ENCODE measurements at regions not wholly inside any gene's neighbourhood (a gene's known extent, or its start where the extent isn't known, plus 50 kb on each side); places are given as distances from the start of the nearest gene placed in this dataset.

DNA sequence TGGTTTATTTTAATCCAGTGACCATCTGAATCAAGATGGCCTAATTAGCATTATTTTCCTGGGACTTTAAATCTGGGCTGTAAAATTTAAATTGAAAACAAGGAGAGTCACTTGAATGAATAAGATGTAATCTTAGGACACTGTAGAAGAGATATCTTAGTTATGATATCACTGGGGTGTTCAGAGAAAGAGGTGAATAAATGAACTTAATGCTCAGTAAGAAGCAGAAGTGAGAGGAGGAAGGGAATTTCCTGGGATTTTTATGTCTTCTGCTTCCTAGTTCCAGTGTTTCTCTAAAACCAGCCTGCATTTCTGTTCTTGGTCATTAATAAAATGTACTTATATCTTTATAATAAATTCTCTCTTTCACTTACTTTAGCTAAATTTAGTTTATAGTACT, 136.8 kb upstream of the PTPRK start:
- no TSS peak for BruUV-seq (replicated peaks)
- no peak overlapping the region for H3K9ac ChIP-seq (ENCODE audit: low read depth, low read length)

More for the DNA sequence above, 136.8 kb upstream of the PTPRK start:
- no peak for ATAC-seq (ENCODE audit: low read depth)
- peak; percentile 49 for DNase-seq
- dilution Hi-C loops (cut with HindIII; ENCODE audit: low sequenced_read_pairs, unreplicated experiment) (no loop called here), intact Hi-C loops (cut with micrococcal nuclease) (no loop called here), in situ Hi-C loops (cut with MboI; ENCODE audit: low sequenced_read_pairs) (no loop called here)
- Histone ChIP-seq H2AK9ac (replicated peaks; ENCODE audit: low read depth, low read length, poor library complexity) (no peak overlapping the region), H2BK20ac (ENCODE audit: low read depth, low read length) (peak overlapping the region; percentile 64), H3K9me1 (ENCODE audit: insufficient read depth, low read length) (no peaks in the 10 kb centered on the region), H4K5ac (ENCODE audit: low read depth, low read length) (no peak overlapping the region), H3K27me3 (ENCODE audit: control insufficient read depth, insufficient read depth, low read length) (no peaks in the 10 kb centered on the region), H2BK5ac (ENCODE audit: low read depth, low read length, poor library complexity, severe bottlenecking) (peak overlapping the region; percentile 66), H3K18ac (ENCODE audit: low read depth, low read length) (peak overlapping the region; percentile 24; the same call in 1 of the 2 replicates), H3K23ac (ENCODE audit: low read depth, low read length) (no peak overlapping the region), H2AK5ac (ENCODE audit: low read depth, low read length) (peak overlapping the region; percentile 65), H3K27ac (ENCODE audit: insufficient read depth, low read length) (no peak overlapping the region), H3K9me3 (ENCODE audit: control insufficient read depth, insufficient read depth, low read length) (no peaks in the 10 kb centered on the region), H3K4me1 (ENCODE audit: control insufficient read depth, insufficient read depth, low read length) (peaks cover 4% of the 10 kb centered on the region), H3K4me2 (ENCODE audit: low read depth, low read length) (no peak overlapping the region), H3K14ac (replicated peaks; ENCODE audit: low read depth, low read length) (0 out of 2 replicates have a peak overlapping the region, but pooled peaks have one; percentile 33), H3K56ac (ENCODE audit: extremely low read depth, insufficient read depth, low read length) (no peak overlapping the region), H4K8ac (ENCODE audit: low read depth in 2 of 2, low read length in 2 of 2) (peak overlapping the region in 1 of 2 experiments; percentile 40; a peak in 2 of 4 replicates), H3K4ac (ENCODE audit: low read depth, low read length) (peak overlapping the region; percentile 37; the same call in 1 of the 2 replicates), H2AFZ (replicated peaks; ENCODE audit: low read length, poor library complexity) (no peak overlapping the region), H3K4me3 (ENCODE audit: insufficient read depth, low read depth, low read length) (no peak overlapping the region), H2BK120ac (ENCODE audit: low read depth, low read length) (peak overlapping the region; percentile 65), H4K20me1 (ENCODE audit: insufficient read depth, low read length) (no peaks in the 10 kb centered on the region), H4K91ac (ENCODE audit: insufficient read depth, low read depth, low read length) (peak overlapping the region; percentile 24; the same call in 1 of the 2 replicates), H3K79me1 (ENCODE audit: low read depth in 1 of 2, low read length in 2 of 2) (no peaks in the 10 kb centered on the region), H3K36me3 (ENCODE audit: control insufficient read depth, insufficient read depth, low read length) (no peaks in the 10 kb centered on the region), H2BK15ac (ENCODE audit: low read depth, low read length) (peak overlapping the region; percentile 54; the same call in 1 of the 3 replicates)
- TF ChIP-seq RFX5 (IDR thresholded peaks at IDR 0.05; ENCODE audit: low read depth, low read length) (no peak), USF2 (IDR thresholded peaks at IDR 0.05; ENCODE audit: low read depth, low read length) (no peak), MAFK (IDR thresholded peaks at IDR 0.05; ENCODE audit: low read depth, low read length) (no peak), MAZ (IDR thresholded peaks at IDR 0.05; ENCODE audit: borderline replicate concordance, low read depth, low read length) (no peak), RCOR1 (IDR thresholded peaks at IDR 0.05; ENCODE audit: insufficient replicate concordance, low read length) (no peak), MXI1 (IDR thresholded peaks at IDR 0.05; ENCODE audit: borderline replicate concordance, low read depth, low read length) (no peak), CEBPB (IDR thresholded peaks at IDR 0.05; ENCODE audit: low read depth, low read length) (no peak), SMC3 (IDR thresholded peaks at IDR 0.05; ENCODE audit: low read depth, low read length) (no peak), CHD1 (IDR thresholded peaks at IDR 0.05; ENCODE audit: low read depth, low read length) (no peak), POLR2A (IDR thresholded peaks at IDR 0.05; ENCODE audit: low read depth, low read length) (no peak), CTCF (conservative IDR thresholded peaks at IDR 0.05; ENCODE audit: low read depth, low read length) (no peak), RAD21 (IDR thresholded peaks at IDR 0.05; ENCODE audit: low read length) (no peak), FOS (IDR thresholded peaks at IDR 0.05; ENCODE audit: low read depth, low read length) (no peak), NFE2L2 (IDR thresholded peaks at IDR 0.05; ENCODE audit: low read depth, low read length) (no peak), BHLHE40 (IDR thresholded peaks at IDR 0.05; ENCODE audit: low read depth, low read length) (no peak)
- TF ChIP-seq, protein P1, sequence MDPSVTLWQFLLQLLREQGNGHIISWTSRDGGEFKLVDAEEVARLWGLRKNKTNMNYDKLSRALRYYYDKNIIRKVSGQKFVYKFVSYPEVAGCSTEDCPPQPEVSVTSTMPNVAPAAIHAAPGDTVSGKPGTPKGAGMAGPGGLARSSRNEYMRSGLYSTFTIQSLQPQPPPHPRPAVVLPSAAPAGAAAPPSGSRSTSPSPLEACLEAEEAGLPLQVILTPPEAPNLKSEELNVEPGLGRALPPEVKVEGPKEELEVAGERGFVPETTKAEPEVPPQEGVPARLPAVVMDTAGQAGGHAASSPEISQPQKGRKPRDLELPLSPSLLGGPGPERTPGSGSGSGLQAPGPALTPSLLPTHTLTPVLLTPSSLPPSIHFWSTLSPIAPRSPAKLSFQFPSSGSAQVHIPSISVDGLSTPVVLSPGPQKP (IDR thresholded peaks at IDR 0.05; ENCODE audit: borderline replicate concordance, low read depth, low read length) = no peak
- ChIA-PET CTCF (no interaction called here), POLR2A (ENCODE audit: unreplicated experiment) (no interaction called here)
